NOMO-1 treated with DMSO at 0.1 percent for 48 hours (cell line): ENCODE measurements at regions not wholly inside any gene's neighbourhood (a gene's known extent, or its start where the extent isn't known, plus 50 kb on each side); places are given as distances from the start of the nearest gene placed in this dataset.

Experiments used
- DNase-seq: peaks from one replicate; lab custom pipeline; 2025; ENCODE audit not compliant: unreplicated experiment; lab: John Stamatoyannopoulos, UW

GRCh38 chr9:115169003-115169402, 51.0 kb upstream of the TNC start:
- DNase-seq = no peak

GRCh38 chr9:115170358-115171073, 52.6 kb upstream of the TNC start:
- no peak for DNase-seq

- DNase-seq = no peak
Observed at GRCh38 chr9:115171921-115172388, 54.0 kb upstream of the TNC start.

DNA sequence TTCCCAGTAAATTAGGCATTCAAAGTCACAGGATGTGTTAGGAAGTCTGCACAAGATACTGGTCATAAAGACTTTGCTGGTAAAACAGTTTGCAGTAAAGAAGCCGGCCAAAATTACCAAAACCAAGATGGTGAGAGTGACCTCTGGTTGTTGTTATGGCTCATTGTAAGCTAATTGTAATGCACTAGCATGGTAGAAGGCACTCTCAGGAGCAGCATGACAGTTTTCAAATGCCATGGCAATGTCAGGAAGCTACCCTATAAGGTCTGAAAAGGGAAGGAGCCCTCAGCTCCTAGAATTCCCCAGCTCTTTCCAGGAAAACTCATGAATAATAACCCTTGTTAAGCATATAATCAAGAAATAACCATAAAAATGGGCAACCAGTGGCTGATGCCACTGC, 64.3 kb upstream of the TNC start:
- no peak for DNase-seq

- no peak for DNase-seq
Observed at GRCh38 chr9:115183436-115183835, 65.5 kb upstream of the TNC start.

DNA sequence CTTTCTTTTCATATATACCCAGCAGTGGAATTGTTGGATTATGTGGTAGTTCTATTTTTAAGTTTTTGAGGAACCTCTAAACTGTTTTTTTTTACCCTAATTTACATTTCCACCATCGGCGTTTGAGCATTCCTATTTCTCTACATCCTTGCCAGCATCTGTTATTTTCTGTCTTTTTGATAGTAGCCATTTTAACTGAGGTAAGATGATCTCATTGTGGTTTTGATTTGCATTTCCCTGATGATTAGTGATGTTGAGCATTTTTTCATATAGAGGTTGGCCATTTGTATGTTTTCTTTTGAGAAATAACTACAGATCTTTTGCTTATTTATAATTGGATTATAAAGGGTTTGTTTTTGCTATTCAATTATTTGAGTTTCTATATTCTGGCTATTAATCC, 71.7 kb upstream of the TNC start:
- DNase-seq = no peak

DNA sequence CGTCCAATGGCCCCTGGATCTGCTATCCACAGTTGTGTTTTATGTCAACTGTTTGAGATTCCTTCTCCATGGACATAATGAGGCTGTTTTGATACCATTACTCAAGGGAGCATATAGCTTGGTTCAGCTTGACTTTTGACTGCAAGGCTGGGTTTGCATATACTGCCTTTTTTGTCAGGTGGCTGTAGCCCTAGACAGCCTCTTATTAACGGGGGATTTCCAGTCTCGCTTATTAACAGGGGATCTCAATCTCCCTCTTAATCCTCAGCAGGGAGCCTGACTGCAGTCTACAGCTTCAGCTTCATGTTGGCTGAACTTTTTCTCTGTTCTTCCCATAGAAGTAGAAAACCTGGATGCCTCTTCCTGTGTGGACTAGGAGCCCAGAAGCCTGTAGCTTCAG, 73.7 kb upstream of the TNC start:
- no peak for DNase-seq

- DNase-seq = peak; percentile 12
Observed at GRCh38 chr9:115192280-115192679, 74.3 kb upstream of the TNC start.

DNA sequence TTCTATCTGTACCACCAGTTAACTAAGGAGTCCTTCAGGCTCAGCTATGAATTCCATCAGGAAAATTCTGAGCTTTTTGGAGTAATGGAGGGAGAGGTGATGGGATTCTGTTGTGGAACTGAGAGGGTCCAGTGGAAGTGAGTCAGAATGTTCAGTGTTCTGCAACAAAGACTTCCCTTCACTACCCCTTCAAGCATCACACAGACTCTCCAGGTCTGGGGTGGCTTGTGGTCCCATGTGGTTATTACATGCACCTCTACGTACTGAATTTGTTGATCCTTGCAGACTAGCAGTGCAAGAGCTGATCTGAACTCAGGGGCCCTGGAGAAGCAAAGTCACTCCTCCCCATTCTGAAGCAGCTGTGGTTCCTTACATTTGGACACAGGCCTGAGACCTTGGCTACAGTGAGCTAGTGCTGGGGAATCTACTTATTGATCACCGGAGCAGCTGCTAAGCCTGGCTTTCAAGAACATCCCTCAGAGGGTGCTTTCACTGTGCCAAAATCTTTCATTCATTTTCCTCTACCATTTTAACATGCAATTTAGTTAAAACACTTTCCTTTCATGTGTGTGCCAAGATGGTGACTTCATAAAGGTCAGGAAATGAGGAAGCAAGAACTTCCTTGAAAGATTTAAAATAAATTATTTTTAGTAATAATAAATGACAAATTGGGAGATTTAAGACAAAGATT, 75.0 kb upstream of the TNC start:
- no peak for DNase-seq

DNA sequence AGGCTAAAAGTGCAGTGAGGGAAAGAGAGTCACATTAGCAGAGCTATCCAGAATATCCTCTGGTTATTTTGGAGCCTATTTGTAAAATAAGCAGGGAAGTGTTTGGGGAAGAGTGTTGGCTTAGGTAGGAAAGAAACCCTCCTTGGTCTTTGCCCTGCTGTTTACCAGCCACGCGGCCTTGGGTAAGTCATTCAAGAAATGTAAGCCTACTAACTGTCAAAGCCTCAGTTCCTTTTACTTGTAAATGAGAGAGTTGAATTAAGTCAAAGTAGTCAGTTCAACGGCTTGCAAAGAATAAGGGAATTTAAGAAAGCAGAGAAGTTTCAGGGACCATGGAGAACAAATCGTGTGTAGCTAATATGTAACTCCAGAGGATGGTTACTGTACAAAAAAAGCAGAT, 75.8 kb upstream of the TNC start:
- DNase-seq = no peak

DNA sequence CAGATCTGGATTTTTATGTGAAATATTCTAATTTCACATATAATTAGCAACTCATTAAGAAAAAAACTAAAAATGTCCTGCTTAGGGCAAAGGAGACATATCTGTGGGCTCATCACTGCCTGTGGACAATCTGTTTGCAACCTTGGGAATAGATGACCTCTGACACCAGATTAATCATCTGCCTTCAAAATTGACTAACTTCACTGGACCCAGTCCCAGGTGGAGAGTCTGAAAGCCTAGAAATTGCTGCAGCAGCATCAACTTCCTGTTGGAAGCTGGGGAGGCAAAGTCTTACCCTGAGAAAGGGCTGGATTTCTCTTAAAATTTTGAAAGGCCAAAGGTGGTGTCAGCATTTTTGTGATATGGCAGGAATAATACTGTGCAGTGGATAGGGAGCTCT, 76.3 kb upstream of the TNC start:
- DNase-seq = no peak

DNA sequence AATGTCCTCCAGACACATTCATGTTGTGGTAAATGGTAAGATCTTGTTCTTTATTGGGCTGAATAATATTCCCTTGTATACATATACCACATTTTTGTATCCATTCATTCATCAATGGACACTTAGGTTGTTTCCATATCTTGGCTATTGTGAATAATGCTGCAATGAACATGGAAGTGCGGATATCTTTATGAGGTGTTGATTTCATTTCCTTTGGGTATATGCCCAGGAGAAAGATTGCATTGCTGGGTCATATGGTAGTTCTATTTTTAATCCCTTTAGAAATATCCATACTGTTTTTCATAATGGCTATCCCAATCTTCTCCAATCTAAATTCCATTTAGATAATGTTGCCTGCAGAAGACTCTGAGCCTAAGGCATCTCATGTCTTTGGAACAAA, 78.0 kb upstream of the TNC start:
- no peak for DNase-seq

DNA sequence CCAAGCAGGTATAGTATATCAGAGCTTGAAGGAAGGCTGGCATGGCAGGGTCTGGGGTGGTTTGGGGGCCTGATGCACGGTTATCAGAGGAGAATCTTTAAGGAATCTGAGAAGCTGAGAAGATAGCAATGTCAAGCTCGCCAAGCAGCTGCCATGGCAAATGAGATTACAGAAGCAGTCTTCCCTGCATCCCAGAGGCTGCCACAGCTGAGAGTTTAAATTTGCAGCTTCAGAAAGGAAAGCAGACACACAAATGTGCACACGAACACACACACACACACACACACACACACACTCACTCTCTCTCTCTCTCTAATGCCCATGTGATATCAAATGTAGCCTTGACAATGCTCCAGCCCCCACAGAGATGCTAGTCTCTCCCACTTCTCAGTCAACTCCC, 79.0 kb upstream of the TNC start:
- no peak for DNase-seq

GRCh38 chr9:115198001-115198400, 80.0 kb upstream of the TNC start:
- no peak for DNase-seq

GRCh38 chr9:115200711-115201505, 83.0 kb upstream of the TNC start:
- DNase-seq = no peak

DNA sequence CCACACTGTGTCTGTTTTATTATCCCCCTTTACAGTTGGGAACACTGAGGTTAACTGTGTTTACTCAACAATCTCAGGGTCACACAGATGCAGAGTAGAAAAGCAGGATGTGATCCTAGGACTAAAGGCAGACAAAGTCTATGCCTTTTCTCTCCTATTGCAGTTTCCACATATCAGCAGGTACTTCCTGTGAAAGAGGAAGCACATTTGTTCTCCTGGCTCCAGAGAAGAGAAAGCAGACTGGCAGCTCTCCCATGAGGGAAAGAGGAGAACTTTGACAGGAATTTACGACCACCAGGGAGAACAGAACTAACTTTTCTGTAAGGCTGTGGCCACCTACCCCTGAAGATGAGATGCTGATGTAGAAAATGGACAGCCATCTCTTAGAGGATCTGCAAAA, 84.2 kb upstream of the TNC start:
- no peak for DNase-seq

DNA sequence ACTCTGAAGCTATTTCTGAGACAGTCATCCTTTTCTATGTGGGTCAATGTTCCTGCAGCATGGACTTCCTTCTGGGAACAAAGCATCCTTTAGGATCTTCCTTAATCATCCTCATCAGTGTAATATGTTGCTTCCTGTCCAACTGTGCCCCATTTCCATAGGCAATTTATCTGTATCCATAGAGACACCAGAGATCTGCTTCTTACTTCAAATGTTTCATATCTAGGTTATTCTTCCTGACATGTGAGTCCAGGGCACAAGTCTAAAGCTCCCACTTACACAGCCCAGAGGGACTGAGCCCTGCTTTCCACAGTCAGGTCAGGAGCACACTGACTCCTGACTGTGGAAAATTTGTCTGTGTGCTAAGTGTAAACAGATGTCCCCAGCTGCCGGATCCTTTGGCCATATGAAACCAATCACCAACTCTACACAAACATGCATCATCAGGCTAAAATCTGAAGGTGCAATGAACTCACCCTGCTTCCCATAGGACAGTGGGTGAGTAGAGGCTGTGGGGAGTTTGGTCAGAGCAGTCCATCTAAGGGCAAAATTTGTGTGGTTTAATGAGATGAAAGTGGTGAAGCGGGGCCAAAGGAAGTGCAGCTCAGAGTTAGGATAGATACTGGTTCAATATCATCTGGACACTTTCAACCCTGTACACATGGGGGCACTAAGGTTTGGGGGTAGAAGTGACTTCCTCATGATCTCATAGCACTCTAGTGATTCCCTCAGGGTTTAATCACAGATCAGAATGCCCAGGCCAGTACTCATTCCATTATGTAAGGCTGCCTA, 85.2 kb upstream of the TNC start:
- no peak for DNase-seq

- DNase-seq = no peak
Observed at GRCh38 chr9:115204904-115205453, 87.0 kb upstream of the TNC start.

GRCh38 chr9:115207003-115207836, 89.3 kb upstream of the TNC start:
- DNase-seq = no peak

GRCh38 chr9:115208501-115208900, 90.5 kb upstream of the TNC start:
- no peak for DNase-seq
